Naive thymus-derived CD8-positive, alpha-beta T cell (primary cell): ENCODE measurements at regions not wholly inside any gene's neighbourhood (a gene's known extent, or its start where the extent isn't known, plus 50 kb on each side); places are given as distances from the start of the nearest gene placed in this dataset.
"Not testable (repeated sequence)": the region's sequence is repeated elsewhere in the genome, so short reads cannot be mapped to it uniquely, and the experiment has no call there.

Source experiments
- ATAC-seq, 2 donors: fragments of 150-1000 bp; cut with Tn5 transposase in 1 of 2; sonication (Bioruptor Pico), chemical (Tn5 transposase) in 1 of 2; 1 replicate in 1 of 2; 2 replicates in 1 of 2; pipeline ENCODE4 v1.10.0; 2021; ENCODE audit warnings: mild to moderate bottlenecking in 2 of 2, moderate library complexity in 2 of 2
- POLR2A ChIA-PET: fragments of 350-600 bp; sonication (Branson Sonifier 250); formaldehyde crosslinking; loops from one replicate; lab custom pipeline; 2021; ENCODE audit warnings: antibody characterized with exemption; lab: Charles Lee
- DNase-seq, 10 donors: peaks; one replicate each; pipeline versions ENCODE4 v3.0.0 to v3.0.0-alpha.2; 2020 to 2022
- H3K27ac Mint-ChIP-seq, 10 donors: one replicate each; pipeline ENCODE4 v1.8.0; 2020 to 2022; ENCODE audit warnings: mild to moderate bottlenecking in 10 of 10, mixed read lengths in 10 of 10, moderate library complexity in 4 of 10, inconsistent platforms in 1 of 10
- H3K27me3 Mint-ChIP-seq, 5 donors: one replicate each; pipeline ENCODE4 v1.8.0; 2021 to 2022; ENCODE audit warnings: mixed read lengths in 5 of 5
- H3K36me3 Mint-ChIP-seq, 3 donors: one replicate each; pipeline ENCODE4 v1.8.0; 2020 to 2022; ENCODE audit warnings: mixed read lengths in 3 of 3, mild to moderate bottlenecking in 2 of 3, inconsistent platforms in 1 of 3
- H3K4me1 Mint-ChIP-seq, 4 donors: one replicate each; pipeline ENCODE4 v1.8.0; 2021 to 2022; ENCODE audit warnings: mixed read lengths in 4 of 4
- H3K4me3 Mint-ChIP-seq, 10 donors: one replicate each; pipeline ENCODE4 v1.8.0; 2020 to 2022; ENCODE audit warnings: mild to moderate bottlenecking in 10 of 10, mixed read lengths in 10 of 10, moderate library complexity in 6 of 10, inconsistent platforms in 1 of 10
- H3K9me3 Mint-ChIP-seq, 9 donors: one replicate each; pipeline ENCODE4 v1.8.0; 2020 to 2022; ENCODE audit warnings: mixed read lengths in 9 of 9, mild to moderate bottlenecking in 3 of 9, inconsistent platforms in 1 of 9, moderate library complexity in 1 of 9

GRCh38 chr4:159674241-159674640, 571.4 kb downstream of the RAPGEF2 start:
- H3K27ac Mint-ChIP-seq: no peak overlapping the region
- H3K9me3 Mint-ChIP-seq: peaks cover 0 to 12% (median 2%) of the 10 kb centered on the region in 9 donors
- no peak for DNase-seq
- no peaks in the 10 kb centered on the region for H3K27me3 Mint-ChIP-seq
- H3K4me1 Mint-ChIP-seq: no peaks in the 10 kb centered on the region
- POLR2A ChIA-PET: no interaction called here
- no peaks in the 10 kb centered on the region for H3K36me3 Mint-ChIP-seq
- ATAC-seq: no peak
- no peak overlapping the region for H3K4me3 Mint-ChIP-seq

- no peaks in the 10 kb centered on the region for H3K27me3 Mint-ChIP-seq
- DNase-seq: no peak
- H3K4me1 Mint-ChIP-seq: no peaks in the 10 kb centered on the region
- H3K27ac Mint-ChIP-seq: no peak overlapping the region
- H3K4me3 Mint-ChIP-seq: no peak overlapping the region
- no peak for ATAC-seq
- H3K9me3 Mint-ChIP-seq: peaks cover 0 to 39% (median 2%) of the 10 kb centered on the region in 9 donors
- H3K36me3 Mint-ChIP-seq: no peaks in the 10 kb centered on the region
- POLR2A ChIA-PET: no interaction called here
Measured at GRCh38 chr4:159677521-159677920, 574.6 kb downstream of the RAPGEF2 start.

- no peak for DNase-seq
- POLR2A ChIA-PET: no interaction called here
- no peak overlapping the region for H3K27ac Mint-ChIP-seq
- no peak overlapping the region for H3K4me3 Mint-ChIP-seq
- ATAC-seq: no peak
- H3K9me3 Mint-ChIP-seq: peaks cover 0 to 46% (median 10%) of the 10 kb centered on the region in 9 donors
- H3K4me1 Mint-ChIP-seq: no peaks in the 10 kb centered on the region
- H3K36me3 Mint-ChIP-seq: no peaks in the 10 kb centered on the region
- H3K27me3 Mint-ChIP-seq: no peaks in the 10 kb centered on the region
Measured at GRCh38 chr4:159682996-159683395, 580.1 kb downstream of the RAPGEF2 start.

DNA sequence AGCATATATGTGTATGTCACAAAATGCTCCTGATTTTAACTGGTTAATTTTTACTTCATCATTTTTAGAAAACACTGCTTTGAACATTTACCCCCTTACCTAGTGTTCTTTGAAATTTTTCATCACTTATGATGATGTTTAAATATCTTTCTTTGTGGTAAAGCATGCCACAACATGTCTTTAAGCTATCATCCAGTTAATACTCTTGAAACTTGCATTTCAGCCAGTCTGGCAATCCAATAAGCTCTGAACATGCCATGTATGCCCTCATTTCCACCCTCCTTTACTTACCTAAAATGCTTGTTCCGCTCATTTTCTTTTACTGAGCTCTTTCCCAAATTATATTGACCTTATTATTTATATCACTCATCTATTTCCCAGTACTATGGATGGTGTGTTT, 581.2 kb downstream of the RAPGEF2 start:
- Mint-ChIP-seq H3K9me3 (peaks cover 2 to 48% (median 10%) of the 10 kb centered on the region in 9 donors), H3K27me3 (no peaks in the 10 kb centered on the region), H3K4me1 (no peaks in the 10 kb centered on the region), H3K4me3 (no peak overlapping the region), H3K36me3 (no peaks in the 10 kb centered on the region), H3K27ac (no peak overlapping the region)
- DNase-seq: no peak
- no peak for ATAC-seq
- POLR2A ChIA-PET: no interaction called here

GRCh38 chr4:159685340-159686092, 582.6 kb downstream of the RAPGEF2 start:
- H3K9me3 Mint-ChIP-seq: peaks cover 3 to 44% (median 11%) of the 10 kb centered on the region in 9 donors
- no peak overlapping the region for H3K27ac Mint-ChIP-seq
- DNase-seq (no peak), ATAC-seq (no peak)
- no peaks in the 10 kb centered on the region for H3K36me3 Mint-ChIP-seq
- no peaks in the 10 kb centered on the region for H3K4me1 Mint-ChIP-seq
- POLR2A ChIA-PET: no interaction called here
- H3K4me3 Mint-ChIP-seq: no peak overlapping the region
- no peaks in the 10 kb centered on the region for H3K27me3 Mint-ChIP-seq

- ATAC-seq (no peak), DNase-seq (no peak)
- H3K27ac Mint-ChIP-seq: no peak overlapping the region
- H3K4me1 Mint-ChIP-seq: no peaks in the 10 kb centered on the region
- no peaks in the 10 kb centered on the region for H3K27me3 Mint-ChIP-seq
- H3K9me3 Mint-ChIP-seq: peaks cover 8 to 57% (median 29%) of the 10 kb centered on the region in 9 donors
- POLR2A ChIA-PET: no interaction called here
- no peak overlapping the region for H3K4me3 Mint-ChIP-seq
- peaks cover 0 to 10% (median 0%) of the 10 kb centered on the region in 3 donors for H3K36me3 Mint-ChIP-seq
Measured at GRCh38 chr4:159689526-159689925, 586.6 kb downstream of the RAPGEF2 start.

DNA sequence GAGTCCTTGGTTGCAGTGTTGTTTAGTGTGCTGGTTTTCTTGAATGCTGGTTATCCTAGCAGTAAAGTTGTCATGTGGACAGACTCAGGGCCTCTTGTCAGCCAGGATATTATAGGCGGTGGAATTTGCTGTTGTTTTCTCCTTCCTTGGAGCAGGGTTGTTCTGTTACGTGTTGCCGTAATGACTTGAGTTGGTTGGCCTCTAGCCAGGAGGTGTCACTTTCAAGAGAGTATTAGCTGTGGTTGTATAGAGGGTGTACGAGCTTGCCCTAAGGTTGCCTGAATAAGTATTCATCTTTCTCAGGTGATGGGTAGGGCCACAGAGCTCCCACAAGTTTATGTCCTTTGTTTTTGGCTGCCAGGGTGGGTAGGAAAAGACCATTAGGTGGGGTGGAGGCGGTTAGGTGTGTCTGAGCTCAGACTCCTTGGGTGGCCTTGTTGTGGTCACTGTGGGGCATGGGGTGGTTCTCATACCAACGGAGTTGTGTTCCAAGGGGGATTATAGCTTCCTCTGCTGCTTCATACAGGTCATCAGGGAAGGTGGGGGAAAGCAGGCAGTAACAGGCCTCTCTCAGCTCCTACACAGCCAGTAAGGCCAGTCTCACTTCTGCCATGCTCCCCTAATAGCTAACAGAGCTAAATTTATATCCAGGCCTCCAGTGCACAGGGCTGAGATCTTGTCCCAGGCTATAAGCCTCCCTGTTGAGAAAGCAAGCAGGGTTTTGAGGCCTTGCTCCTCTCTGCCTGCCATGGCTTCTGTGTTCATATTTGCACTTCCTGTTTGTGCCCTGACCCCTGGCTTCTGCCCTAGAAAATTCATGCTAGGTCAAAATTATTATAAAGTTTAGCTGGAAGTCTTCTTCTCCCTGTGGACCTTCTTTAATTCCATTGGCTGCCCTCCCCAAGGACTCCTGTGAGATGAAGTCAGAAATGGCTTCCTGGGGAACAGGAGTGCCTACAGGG, 594.7 kb downstream of the RAPGEF2 start:
- Mint-ChIP-seq H3K27me3 (no peaks in the 10 kb centered on the region), H3K4me3 (no peak overlapping the region), H3K9me3 (peaks cover 10 to 46% (median 17%) of the 10 kb centered on the region in 9 donors), H3K27ac (no peak overlapping the region), H3K4me1 (peaks cover 0 to 2% (median 0%) of the 10 kb centered on the region in 4 donors), H3K36me3 (peaks cover 0 to 4% (median 0%) of the 10 kb centered on the region in 3 donors)
- ATAC-seq: no peak
- no peak for DNase-seq
- POLR2A ChIA-PET: no interaction called here

- Mint-ChIP-seq H3K9me3 (peaks cover 7 to 41% (median 13%) of the 10 kb centered on the region in 9 donors), H3K27me3 (no peaks in the 10 kb centered on the region), H3K27ac (no peak overlapping the region), H3K36me3 (no peaks in the 10 kb centered on the region), H3K4me1 (peaks cover 0 to 2% (median 0%) of the 10 kb centered on the region in 4 donors), H3K4me3 (no peak overlapping the region)
- POLR2A ChIA-PET: no interaction called here
- ATAC-seq: no peak
- DNase-seq: no peak
Measured at GRCh38 chr4:159698336-159698735, 595.5 kb downstream of the RAPGEF2 start.

DNA sequence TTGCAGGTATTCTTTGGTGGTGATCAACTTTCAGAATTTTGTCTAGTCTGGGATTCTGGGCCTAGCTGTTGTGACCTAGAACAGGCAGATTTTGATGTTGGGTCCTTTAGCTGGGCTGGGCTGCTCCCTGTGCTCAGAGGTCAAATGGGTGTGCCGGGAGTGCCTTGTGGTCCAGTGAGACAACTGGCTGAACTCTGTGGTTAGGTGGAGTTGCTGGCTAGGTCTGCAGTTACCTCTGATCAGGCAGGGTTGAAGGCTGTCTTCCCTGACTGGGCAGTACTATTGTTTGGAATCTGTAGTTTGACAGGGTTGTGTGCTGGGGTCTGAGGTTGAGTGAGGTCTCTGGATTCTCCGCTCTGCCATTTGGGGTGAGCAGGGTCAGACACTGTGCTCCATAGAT, 599.3 kb downstream of the RAPGEF2 start:
- ATAC-seq (no peak), DNase-seq (no peak)
- H3K4me1 Mint-ChIP-seq: no peaks in the 10 kb centered on the region
- H3K36me3 Mint-ChIP-seq: no peaks in the 10 kb centered on the region
- H3K9me3 Mint-ChIP-seq: peaks cover 0 to 20% (median 9%) of the 10 kb centered on the region in 9 donors
- no peak overlapping the region for H3K27ac Mint-ChIP-seq
- H3K27me3 Mint-ChIP-seq: no peaks in the 10 kb centered on the region
- POLR2A ChIA-PET: no interaction called here
- no peak overlapping the region for H3K4me3 Mint-ChIP-seq

GRCh38 chr4:159705334-159705733, 602.5 kb downstream of the RAPGEF2 start:
- POLR2A ChIA-PET: no interaction called here
- no peak overlapping the region for H3K27ac Mint-ChIP-seq
- H3K4me1 Mint-ChIP-seq: no peaks in the 10 kb centered on the region
- H3K27me3 Mint-ChIP-seq: no peaks in the 10 kb centered on the region
- H3K9me3 Mint-ChIP-seq: peaks cover 4 to 31% (median 10%) of the 10 kb centered on the region in 9 donors
- H3K4me3 Mint-ChIP-seq: no peak overlapping the region
- H3K36me3 Mint-ChIP-seq: no peaks in the 10 kb centered on the region
- DNase-seq (no peak), ATAC-seq (no peak)

- no peak overlapping the region for H3K27ac Mint-ChIP-seq
Measured at GRCh38 chr4:159706704-159707103, 603.8 kb downstream of the RAPGEF2 start.

GRCh38 chr4:159715180-159715579, 612.3 kb downstream of the RAPGEF2 start:
- H3K4me1 Mint-ChIP-seq, ATAC-seq, H3K27me3 Mint-ChIP-seq, H3K36me3 Mint-ChIP-seq, DNase-seq, H3K4me3 Mint-ChIP-seq, H3K27ac Mint-ChIP-seq, POLR2A ChIA-PET: not testable (repeated sequence)
- peaks cover 0 to 18% (median 4%) of the 10 kb centered on the region in 9 donors for H3K9me3 Mint-ChIP-seq

More at GRCh38 chr4:159706704-159707103, 603.8 kb downstream of the RAPGEF2 start:
- Mint-ChIP-seq H3K4me1 (no peaks in the 10 kb centered on the region), H3K36me3 (no peaks in the 10 kb centered on the region), H3K27me3 (no peaks in the 10 kb centered on the region), H3K4me3 (no peak overlapping the region), H3K9me3 (peaks cover 2 to 19% (median 7%) of the 10 kb centered on the region in 9 donors)
- ATAC-seq (no peak), DNase-seq (no peak)
- POLR2A ChIA-PET: no interaction called here

- ATAC-seq (no peak), DNase-seq (no peak)
- Mint-ChIP-seq H3K4me3 (no peak overlapping the region), H3K27me3 (no peaks in the 10 kb centered on the region), H3K27ac (no peak overlapping the region), H3K36me3 (no peaks in the 10 kb centered on the region), H3K4me1 (no peaks in the 10 kb centered on the region), H3K9me3 (peaks cover 0 to 18% (median 6%) of the 10 kb centered on the region in 9 donors)
- POLR2A ChIA-PET: no interaction called here
Measured at GRCh38 chr4:159719531-159719930, 616.7 kb downstream of the RAPGEF2 start.
